OCI-LY1 (cell line): ENCODE measurements at regions not wholly inside any gene's neighbourhood (a gene's known extent, or its start where the extent isn't known, plus 50 kb on each side); places are given as distances from the start of the nearest gene placed in this dataset.

Experiments used
- CTCF ChIP-seq: fragments of 200-600 bp; sonication (generic), shearing (Covaris generic); IDR thresholded peaks from 2 replicates; pipeline ENCODE4 v1.5.1; 2017; ENCODE audit warnings: mild to moderate bottlenecking, antibody characterized with exemption, low read length, moderate library complexity, mixed read lengths
- EZH2 ChIP-seq: fragments of 200-600 bp; sonication (generic), shearing (Covaris generic); IDR thresholded peaks from 2 replicates; pipeline ENCODE4 v1.8.0; 2017; ENCODE audit warnings: borderline replicate concordance, mixed run types, mild to moderate bottlenecking, antibody characterized with exemption, low read length, moderate library complexity, mixed read lengths

GRCh38 chr2:6031200-6031867 lies 339.1 kb downstream of the SOX11 start:
- TF ChIP-seq CTCF (no peak), EZH2 (no peak)
